Mesodermal cell (in vitro differentiated cells): ENCODE measurements at regions not wholly inside any gene's neighbourhood (a gene's known extent, or its start where the extent isn't known, plus 50 kb on each side); places are given as distances from the start of the nearest gene placed in this dataset.
"Not testable (repeated sequence)": the region's sequence is repeated elsewhere in the genome, so short reads cannot be mapped to it uniquely, and the experiment has no call there.

Experiments used
- H3K27ac ChIP-seq: 2 replicates; pipeline ENCODE4 v1.7.0; 2013; ENCODE audit warnings: mild to moderate bottlenecking, low read depth, low read length, moderate library complexity; ENCODE audit not compliant: severe bottlenecking
- H3K36me3 ChIP-seq: 2 replicates; pipeline ENCODE4 v1.7.1; 2013; ENCODE audit warnings: mild to moderate bottlenecking, low read length, moderate library complexity; ENCODE audit not compliant: control insufficient read depth, insufficient read depth
- H3K4me1 ChIP-seq: one replicate; pipeline ENCODE4 v1.7.1; 2013; ENCODE audit warnings: mild to moderate bottlenecking, low read length; ENCODE audit not compliant: insufficient read depth, control insufficient read depth, poor library complexity, severe bottlenecking
- H3K4me3 ChIP-seq: 2 replicates; pipeline ENCODE4 v1.7.0; 2013; ENCODE audit warnings: low read length, control low read depth, mild to moderate bottlenecking; ENCODE audit not compliant: insufficient read depth, poor library complexity, severe bottlenecking; ENCODE audit errors: extremely low read depth
- H3K9me3 ChIP-seq: 2 replicates; pipeline ENCODE4 v1.7.1; 2013; ENCODE audit warnings: mild to moderate bottlenecking, low read length, moderate library complexity; ENCODE audit not compliant: control insufficient read depth
- WGBS, 2 experiments: methylation state at CpG; one replicate each; pipeline ENCODE4 v1.1.5; 2013; ENCODE audit warnings: missing lambda C conversion rate in 2 of 2; ENCODE audit not compliant: insufficient coverage in 2 of 2; 5-methylcytosine and 5-hydroxymethylcytosine counted together

DNA sequence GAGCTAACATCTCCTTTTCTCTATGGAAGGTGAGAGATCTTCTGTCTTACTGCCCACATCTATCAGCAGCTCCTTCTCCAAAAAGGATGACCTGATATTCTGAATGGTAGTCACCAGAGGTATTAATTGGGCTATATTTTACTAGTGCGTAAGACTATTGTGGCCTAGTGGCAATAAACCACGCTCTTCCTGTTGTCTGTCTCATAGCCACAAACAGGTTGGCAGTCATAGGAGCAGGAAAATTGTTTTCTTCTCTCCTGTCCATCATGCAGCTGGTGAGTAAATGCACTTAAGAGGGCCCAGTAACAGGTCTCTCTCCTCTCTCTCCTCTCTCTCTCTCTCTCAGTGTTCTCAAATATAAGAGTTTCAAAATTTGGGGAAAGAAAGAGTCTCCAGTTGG lies 856.8 kb upstream of the ACVR2A start:
- Histone ChIP-seq H3K27ac (no peak overlapping the region), H3K4me1 (no peaks in the 10 kb centered on the region), H3K9me3 (no peaks in the 10 kb centered on the region), H3K4me3 (no peak overlapping the region), H3K36me3 (no peaks in the 10 kb centered on the region)
- WGBS, 2 experiments: 100% methylated on average over 2 of the region's 2 CpGs

DNA sequence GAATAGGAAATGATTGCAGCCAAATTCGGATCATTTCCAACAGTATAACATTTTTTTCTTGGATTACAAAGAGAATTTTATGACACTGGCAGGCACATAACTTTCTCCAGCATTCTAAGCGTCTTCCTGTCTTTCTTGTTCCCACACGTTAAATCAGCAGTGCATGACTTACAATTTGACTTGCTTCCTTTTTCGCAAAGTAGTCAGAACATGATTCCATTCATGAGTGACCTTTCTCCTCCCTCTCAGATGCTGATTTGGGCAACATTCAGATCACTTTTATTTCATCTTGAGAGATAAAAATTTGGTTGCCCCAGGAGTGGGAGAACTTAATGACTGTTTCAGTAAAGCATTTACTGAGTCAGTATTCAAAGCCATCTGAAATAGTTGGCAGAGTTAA lies 858.7 kb upstream of the ACVR2A start:
- Histone ChIP-seq H3K36me3 (no peaks in the 10 kb centered on the region), H3K27ac (no peak overlapping the region), H3K4me3 (no peak overlapping the region), H3K9me3 (no peaks in the 10 kb centered on the region), H3K4me1 (no peaks in the 10 kb centered on the region)
- WGBS, 2 experiments: 89 to 90% methylated on average over 4 of the region's 4 CpGs

DNA sequence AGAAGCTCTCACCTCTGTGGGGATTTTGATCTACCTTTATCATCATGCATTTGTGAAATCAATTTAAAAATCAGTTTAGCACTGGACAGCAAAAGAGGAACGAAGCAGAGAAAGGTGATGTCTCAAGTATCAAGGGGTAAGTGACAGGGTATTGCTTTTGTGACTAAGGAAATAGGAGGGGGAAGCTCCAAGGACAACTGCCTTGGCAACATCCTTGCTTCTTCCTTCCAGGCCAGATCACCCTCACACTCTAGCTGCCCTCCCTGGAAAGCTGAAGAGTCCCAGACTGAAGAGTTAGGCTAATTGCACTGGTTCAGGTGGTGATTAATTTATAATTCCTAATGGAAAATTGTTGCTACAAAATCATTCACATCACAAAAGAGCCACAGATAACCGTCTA lies 859.1 kb upstream of the ACVR2A start:
- H3K4me3 ChIP-seq: no peak overlapping the region
- H3K27ac ChIP-seq: no peak overlapping the region
- no peaks in the 10 kb centered on the region for H3K4me1 ChIP-seq
- whole genome bisulfite sequencing, 2 experiments: 100% methylated on average over 1 to 2 of the region's 2 CpGs
- H3K36me3 ChIP-seq: no peaks in the 10 kb centered on the region
- H3K9me3 ChIP-seq: no peaks in the 10 kb centered on the region

GRCh38 chr2:146984014-146984413 lies 860.8 kb upstream of the ACVR2A start:
- no peaks in the 10 kb centered on the region for H3K9me3 ChIP-seq
- 71 to 87% methylated on average over 4 of the region's 4 CpGs for WGBS, 2 experiments
- H3K36me3 ChIP-seq: no peaks in the 10 kb centered on the region
- no peak overlapping the region for H3K4me3 ChIP-seq
- no peak overlapping the region for H3K27ac ChIP-seq
- H3K4me1 ChIP-seq: no peaks in the 10 kb centered on the region

- H3K36me3 ChIP-seq: no peaks in the 10 kb centered on the region
- H3K27ac ChIP-seq: no peak overlapping the region
- H3K9me3 ChIP-seq: no peaks in the 10 kb centered on the region
- no peak overlapping the region for H3K4me3 ChIP-seq
- no CpG with 5 or more reads among the region's 2 CpGs for WGBS, 2 experiments
- H3K4me1 ChIP-seq: no peaks in the 10 kb centered on the region
Observed at GRCh38 chr2:146982393-146982846, 862.4 kb upstream of the ACVR2A start.

GRCh38 chr2:146981921-146982320 lies 862.9 kb upstream of the ACVR2A start:
- no peak overlapping the region for H3K4me3 ChIP-seq
- no peak overlapping the region for H3K27ac ChIP-seq
- H3K4me1 ChIP-seq: no peaks in the 10 kb centered on the region
- H3K9me3 ChIP-seq: no peaks in the 10 kb centered on the region
- no peaks in the 10 kb centered on the region for H3K36me3 ChIP-seq

DNA sequence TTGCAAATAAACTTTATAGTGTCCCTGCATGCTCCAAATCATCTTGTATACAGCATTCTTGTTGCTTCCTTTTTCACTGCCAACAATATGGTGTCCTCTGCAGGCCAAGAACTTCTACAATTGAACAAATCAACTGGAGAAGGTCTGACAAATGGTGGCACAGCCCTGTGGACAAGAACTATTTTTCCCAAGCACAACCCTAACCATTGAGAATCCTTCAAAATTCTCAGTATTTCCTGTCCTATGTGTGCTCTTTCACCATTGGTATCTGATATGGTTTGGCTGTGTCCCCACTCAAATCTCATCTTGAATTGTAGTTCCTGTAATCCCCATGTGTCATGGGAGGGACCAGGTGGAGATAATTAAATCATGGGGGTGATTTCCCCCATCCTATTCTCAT lies 865.1 kb upstream of the ACVR2A start:
- no peaks in the 10 kb centered on the region for H3K36me3 ChIP-seq
- no peak overlapping the region for H3K4me3 ChIP-seq
- no peak overlapping the region for H3K27ac ChIP-seq
- no peaks in the 10 kb centered on the region for H3K9me3 ChIP-seq
- no peaks in the 10 kb centered on the region for H3K4me1 ChIP-seq

GRCh38 chr2:146978577-146979555 lies 866.0 kb upstream of the ACVR2A start:
- 98 to 100% methylated on average over 2 to 4 of the region's 5 CpGs for WGBS, 2 experiments
- H3K9me3 ChIP-seq: no peaks in the 10 kb centered on the region
- H3K27ac ChIP-seq: no peak overlapping the region
- no peak overlapping the region for H3K4me3 ChIP-seq
- H3K4me1 ChIP-seq: no peaks in the 10 kb centered on the region
- no peaks in the 10 kb centered on the region for H3K36me3 ChIP-seq

- not testable (repeated sequence) for H3K4me1 ChIP-seq, H3K4me3 ChIP-seq
- WGBS, 2 experiments: 57 to 83% methylated on average over 1 to 2 of the region's 4 CpGs
Observed at GRCh38 chr2:146970981-146971380, 873.8 kb upstream of the ACVR2A start.

GRCh38 chr2:146969703-146970102 lies 875.1 kb upstream of the ACVR2A start:
- H3K36me3 ChIP-seq, H3K4me1 ChIP-seq, H3K27ac ChIP-seq, H3K9me3 ChIP-seq, H3K4me3 ChIP-seq: not testable (repeated sequence)
- 96 to 100% methylated on average over 2 to 3 of the region's 3 CpGs for WGBS, 2 experiments

More at GRCh38 chr2:146970981-146971380, 873.8 kb upstream of the ACVR2A start:
- not testable (repeated sequence) for H3K27ac ChIP-seq, H3K36me3 ChIP-seq, H3K9me3 ChIP-seq

- Histone ChIP-seq H3K9me3 (no peaks in the 10 kb centered on the region), H3K4me1 (no peaks in the 10 kb centered on the region), H3K4me3 (no peak overlapping the region), H3K36me3 (no peaks in the 10 kb centered on the region), H3K27ac (no peak overlapping the region)
- no CpG with 5 or more reads among the region's 1 CpG for WGBS, 2 experiments
Observed at GRCh38 chr2:146964494-146964893, 880.3 kb upstream of the ACVR2A start.
